22Rv1 (cell line): ENCODE measurements at regions not wholly inside any gene's neighbourhood (a gene's known extent, or its start where the extent isn't known, plus 50 kb on each side); places are given as distances from the start of the nearest gene placed in this dataset.

ENCODE experiments used
- H3K27ac ChIP-seq: fragments of 450-650 bp; 2 replicates; pipeline ENCODE4 v1.5.1; 2017
- CTCF ChIP-seq: fragments of 450-650 bp; IDR thresholded peaks from 2 replicates; pipeline ENCODE4 v1.5.1; 2017; ENCODE audit warnings: mild to moderate bottlenecking
- ZFX ChIP-seq: fragments of 450-650 bp; IDR thresholded peaks from 2 replicates; pipeline ENCODE4 v1.6.1; 2017; ENCODE audit warnings: antibody characterized with exemption, borderline replicate concordance

DNA sequence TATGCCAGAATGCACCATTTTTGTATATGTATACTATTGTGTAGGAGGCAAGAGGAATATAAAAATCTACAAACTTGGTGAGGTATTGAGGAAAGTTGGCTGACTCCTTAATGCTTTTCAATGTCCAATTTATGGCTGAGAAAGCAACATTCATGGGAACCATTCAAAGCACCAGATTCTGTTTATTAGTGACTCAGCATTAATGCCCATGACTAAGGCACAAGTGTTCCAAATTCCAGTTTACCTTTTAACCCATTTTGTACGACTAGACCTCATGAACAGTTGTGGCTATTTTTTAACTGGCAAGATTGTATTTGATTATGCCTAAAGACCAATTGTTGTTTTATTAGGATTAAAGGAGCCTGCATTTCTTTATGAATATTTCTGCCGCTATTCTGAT lies 375.4 kb upstream of the ATP2B1 start:
- no peak for TF ChIP-seq ZFX
- TF ChIP-seq CTCF: no peak
- H3K27ac ChIP-seq: no peak overlapping the region

DNA sequence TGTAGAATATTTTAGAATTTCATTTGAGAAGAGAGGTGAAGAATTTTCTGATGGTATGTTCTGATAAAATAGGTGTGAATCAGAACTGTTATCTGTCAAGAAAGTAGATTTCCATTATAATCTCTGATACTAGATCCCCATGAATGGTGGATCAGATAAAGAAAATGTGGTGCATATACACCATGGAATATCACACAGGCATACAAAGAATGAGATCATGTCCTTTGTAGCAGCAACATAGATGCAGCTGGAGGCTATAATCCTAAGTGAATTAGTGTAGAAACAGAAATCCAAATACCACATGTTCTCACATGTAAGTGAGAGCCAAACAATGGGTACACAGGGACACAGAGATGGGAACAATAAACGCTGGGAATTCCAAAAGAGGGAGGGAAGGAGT lies 372.0 kb upstream of the ATP2B1 start:
- TF ChIP-seq CTCF: no peak
- TF ChIP-seq ZFX: no peak
- H3K27ac ChIP-seq: no peak overlapping the region

- no peak overlapping the region for H3K27ac ChIP-seq
- TF ChIP-seq ZFX: no peak
- no peak for TF ChIP-seq CTCF
These were observed 371.0 kb upstream of the ATP2B1 start for GRCh38 chr12:90079529-90080210.

- TF ChIP-seq CTCF (no peak), ZFX (no peak)
These were observed 369.7 kb upstream of the ATP2B1 start for GRCh38 chr12:90078344-90078743.

DNA sequence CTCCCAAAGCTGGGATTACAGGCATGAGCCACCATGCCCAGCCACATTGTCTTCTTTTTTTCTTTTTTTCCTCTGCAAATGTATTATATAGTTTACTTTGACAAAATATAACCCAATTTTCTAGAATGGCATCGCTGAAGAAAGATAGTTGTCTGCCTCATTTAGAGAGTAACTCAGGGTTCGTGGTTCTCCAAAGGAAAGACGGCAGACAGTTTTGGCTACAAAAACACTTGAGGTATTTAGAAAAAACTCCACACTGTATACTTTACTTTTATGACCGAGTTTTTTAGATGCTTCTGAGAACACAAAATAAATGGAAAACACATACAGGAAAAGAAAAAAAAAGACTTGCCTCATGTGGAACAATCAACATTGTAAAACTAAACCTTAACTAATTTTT lies 369.1 kb upstream of the ATP2B1 start:
- TF ChIP-seq CTCF: no peak
- TF ChIP-seq ZFX: no peak
- H3K27ac ChIP-seq: no peak overlapping the region

More at GRCh38 chr12:90078344-90078743, 369.7 kb upstream of the ATP2B1 start:
- no peak overlapping the region for H3K27ac ChIP-seq

DNA sequence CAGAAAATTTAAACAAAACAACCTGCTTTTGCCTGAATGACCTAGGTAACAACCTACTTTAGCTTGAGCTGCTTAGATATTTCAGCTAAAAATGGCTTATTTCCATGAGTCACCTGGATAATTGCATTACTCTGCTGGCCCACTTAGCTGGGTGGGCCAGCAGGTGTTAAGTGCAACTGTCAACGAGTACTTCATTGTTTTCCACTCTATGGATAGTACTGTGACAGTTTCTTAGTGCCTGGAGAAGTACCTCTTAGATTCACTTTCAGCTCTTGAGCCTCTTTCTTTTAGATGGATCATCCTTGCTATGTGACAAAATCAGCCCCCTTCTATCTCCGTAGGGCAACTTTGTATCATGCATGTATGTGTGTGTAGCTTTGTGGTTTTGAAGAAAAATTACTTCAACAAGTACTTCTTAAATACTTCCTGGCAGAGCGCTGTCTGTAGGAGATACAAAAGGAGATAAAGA lies 368.2 kb upstream of the ATP2B1 start:
- H3K27ac ChIP-seq: no peak overlapping the region
- TF ChIP-seq CTCF: no peak

DNA sequence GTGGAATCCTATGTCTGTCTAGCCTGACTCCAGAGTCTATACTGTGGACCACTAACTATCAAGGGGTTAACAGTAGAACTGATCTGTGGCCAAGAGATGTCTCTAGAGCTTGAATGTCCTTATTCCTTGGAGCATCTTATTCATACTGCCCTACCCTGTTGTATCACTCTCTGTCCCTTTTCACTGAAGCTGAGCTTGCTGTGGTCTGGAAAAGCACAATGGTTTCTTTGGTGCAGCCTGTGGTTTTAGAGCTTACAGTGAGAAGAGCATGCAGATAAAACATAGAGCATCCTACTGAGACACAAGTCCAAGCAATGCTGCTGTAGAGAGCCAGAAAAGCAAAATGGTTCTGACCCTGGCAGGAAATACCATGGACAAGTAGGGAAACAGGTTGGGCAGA lies 367.0 kb upstream of the ATP2B1 start:
- H3K27ac ChIP-seq: no peak overlapping the region
- TF ChIP-seq CTCF (no peak), ZFX (no peak)
